ENCODE measurements at regions not wholly inside any gene's neighbourhood (a gene's known extent, or its start where the extent isn't known, plus 50 kb on each side); places are given as distances from the start of the nearest gene placed in this dataset.

- Histone ChIP-seq H3K4ac (replicated peaks; ENCODE audit: insufficient read length, low read depth, low read length) (no peak overlapping the region), H2BK20ac (ENCODE audit: low read length) (no peak overlapping the region), H3K27ac (ENCODE audit: low read depth, low read length) (no peak overlapping the region), H3K79me1 (ENCODE audit: low read depth, low read length) (no peaks in the 10 kb centered on the region), H2BK5ac (ENCODE audit: low read depth, low read length) (no peak overlapping the region), H4K8ac (ENCODE audit: extremely low read depth, insufficient read depth, low read length) (no peak overlapping the region), H3K56ac (replicated peaks; ENCODE audit: insufficient read length, low read depth, low read length) (no peak overlapping the region), H3K4me1 (replicated peaks in 1 of 4; ENCODE audit: control insufficient read depth in 3 of 4, insufficient read depth in 4 of 4, low read length in 3 of 4) (peaks cover 0 to 36% (median 13%) of the 10 kb centered on the region in 4 experiments; a peak in 6 of 7 replicates), H3K9ac (replicated peaks in 1 of 4; ENCODE audit: extremely low read depth in 1 of 4, low read depth in 3 of 4, low read length in 3 of 4) (no peak overlapping the region), H3K23me2 (ENCODE audit: low read depth, low read length) (peaks cover 7% of the 10 kb centered on the region; the same call in 1 of the 2 replicates), H3K14ac (ENCODE audit: insufficient read length) (no peak overlapping the region), H2BK120ac (replicated peaks; ENCODE audit: low read depth, low read length) (no peak overlapping the region), H3K27me3 (replicated peaks in 1 of 4; ENCODE audit: control insufficient read depth in 3 of 4, extremely low read depth in 1 of 4, insufficient read depth in 3 of 4, low read length in 3 of 4) (peaks cover 15 to 79% (median 70%) of the 10 kb centered on the region in 4 experiments), H4K20me1 (replicated peaks in 1 of 2; ENCODE audit: control insufficient read depth in 1 of 2, insufficient read depth in 2 of 2, low read length in 2 of 2) (peaks cover 0 to 4% of the 10 kb centered on the region in 2 experiments), H3K4me3 (ENCODE audit: extremely low read depth in 1 of 4, insufficient read depth in 2 of 4, low read depth in 3 of 4, low read length in 4 of 4) (no peak overlapping the region), H3K18ac (ENCODE audit: extremely low read depth, low read length) (no peak overlapping the region), H3K79me2 (ENCODE audit: control insufficient read depth in 1 of 2, insufficient read depth in 2 of 2, low read length in 2 of 2) (no peaks in the 10 kb centered on the region), H3K23ac (ENCODE audit: insufficient read length) (no peak overlapping the region), H3K9me3 (ENCODE audit: insufficient read depth in 2 of 2, low read depth in 1 of 2, low read length in 1 of 2) (no peaks in the 10 kb centered on the region), H2BK15ac (ENCODE audit: low read length) (no peak overlapping the region), H3K36me3 (ENCODE audit: control insufficient read depth in 2 of 4, insufficient read depth in 4 of 4, low read length in 3 of 4) (no peaks in the 10 kb centered on the region), H4K5ac (ENCODE audit: insufficient read length, low read depth, low read length) (no peak overlapping the region), H3K4me2 (ENCODE audit: insufficient read depth in 1 of 2, low read depth in 2 of 2, low read length in 2 of 2) (no peak overlapping the region), H4K91ac (replicated peaks; ENCODE audit: insufficient read length, low read length) (no peak overlapping the region), H2AFZ (ENCODE audit: low read length) (no peak overlapping the region), H2AK5ac (ENCODE audit: low read depth, low read length) (no peak overlapping the region), H2BK12ac (ENCODE audit: low read depth, low read length) (no peak overlapping the region)
- POLR2A ChIA-PET (ENCODE audit: partially characterized antibody) = interaction anchor here (1.1 to 1.3 kb wide), 2 partner anchors 9 to 47 kb away, joined by 3 to 4 read pairs; no protein-coding TSS in a partner anchor
- no peak for DNase-seq (ENCODE audit: low read depth in 1 of 2, low spot score in 2 of 2)
- CTCF ChIA-PET (ENCODE audit: partially characterized antibody) = interaction anchor here (0.8 to 9.0 kb wide), 6 partner anchors 10 to 91 kb away, joined by 3 to 114 read pairs (median 4); partner anchors contain the start of gene DLX3
- TF ChIP-seq CTCF (IDR thresholded peaks at IDR 0.05; ENCODE audit: control extremely low read depth in 1 of 3, insufficient read depth in 1 of 3, low read depth in 1 of 3, low read length in 3 of 3) (no peak), NANOG (IDR thresholded peaks at IDR 0.05; ENCODE audit: insufficient read depth, low read depth, low read length, poor library complexity, severe bottlenecking) (no peak), RBBP5 (IDR thresholded peaks at IDR 0.05; ENCODE audit: borderline replicate concordance, low read depth, low read length) (no peak), SUZ12 (IDR thresholded peaks at IDR 0.05; ENCODE audit: low read length) (no peak), ASH2L (IDR thresholded peaks at IDR 0.05; ENCODE audit: low read length) (no peak), HDAC6 (IDR thresholded peaks at IDR 0.05; ENCODE audit: low read depth, low read length) (no peak)
- WGBS, 2 experiments (ENCODE audit: extremely low coverage in 1 of 2, insufficient coverage in 1 of 2, insufficient read length in 1 of 2, insufficient replicate concordance in 2 of 2, low coverage in 1 of 2, low lambda C conversion rate in 2 of 2, missing lambda C conversion rate in 1 of 2) = 85% methylated on average over 9 of the region's 9 CpGs; no CpG with 5 or more reads in 1 of the 2 experiments
- FAIRE-seq = no peak
Observed at GRCh38 chr17:49904893-49905292, 57.0 kb upstream of the TAC4 start.
